BLaER1 treated with 17β-estradiol and CSF1 and Interleukin-3, amounts not matched to agents 10 nM and 100 nM (cell line): ENCODE measurements at regions not wholly inside any gene's neighbourhood (a gene's known extent, or its start where the extent isn't known, plus 50 kb on each side); places are given as distances from the start of the nearest gene placed in this dataset.
A peak's percentile ranks its signal among the peaks of the same experiment; 100 is the strongest.
"Not testable (repeated sequence)": the region's sequence is repeated elsewhere in the genome, so short reads cannot be mapped to it uniquely, and the experiment has no call there.

Source experiments
- H3K27ac ChIP-seq, 11 experiments: shearing (Covaris generic); formaldehyde crosslinking; 2 replicates each; pipeline ENCODE4 v1.8.1; 2022
- H3K27me3 ChIP-seq, 11 experiments: shearing (Covaris generic); formaldehyde crosslinking; 2 replicates each; pipeline ENCODE4 v1.8.1; 2022
- H3K36me3 ChIP-seq, 11 experiments: shearing (Covaris generic); formaldehyde crosslinking; 2 replicates each; pipeline ENCODE4 v1.8.1; 2022
- H3K4me1 ChIP-seq, 10 experiments: shearing (Covaris generic); formaldehyde crosslinking; 2 replicates each; pipeline ENCODE4 v1.8.1; 2022
- H3K4me2 ChIP-seq, 11 experiments: shearing (Covaris generic); formaldehyde crosslinking; 2 replicates each; pipeline ENCODE4 v1.8.1; 2022
- H3K4me3 ChIP-seq, 10 experiments: shearing (Covaris generic); formaldehyde crosslinking; 2 replicates each; pipeline ENCODE4 v1.8.1; 2022
- H3K9ac ChIP-seq, 11 experiments: shearing (Covaris generic); formaldehyde crosslinking; 2 replicates each; pipeline ENCODE4 v1.8.1; 2022
- H3K9me3 ChIP-seq, 11 experiments: shearing (Covaris generic); formaldehyde crosslinking; replicated peaks in 1 of 11; 2 replicates each; pipeline ENCODE4 v1.8.1; 2022
- H4K20me1 ChIP-seq, 11 experiments: shearing (Covaris generic); formaldehyde crosslinking; 2 replicates each; pipeline ENCODE4 v1.8.1; 2022
- Cebpa-rat ChIP-seq, 11 experiments: shearing (Covaris generic); IDR thresholded peaks; 2 replicates each; pipeline ENCODE4 v1.8.1; 2022

DNA sequence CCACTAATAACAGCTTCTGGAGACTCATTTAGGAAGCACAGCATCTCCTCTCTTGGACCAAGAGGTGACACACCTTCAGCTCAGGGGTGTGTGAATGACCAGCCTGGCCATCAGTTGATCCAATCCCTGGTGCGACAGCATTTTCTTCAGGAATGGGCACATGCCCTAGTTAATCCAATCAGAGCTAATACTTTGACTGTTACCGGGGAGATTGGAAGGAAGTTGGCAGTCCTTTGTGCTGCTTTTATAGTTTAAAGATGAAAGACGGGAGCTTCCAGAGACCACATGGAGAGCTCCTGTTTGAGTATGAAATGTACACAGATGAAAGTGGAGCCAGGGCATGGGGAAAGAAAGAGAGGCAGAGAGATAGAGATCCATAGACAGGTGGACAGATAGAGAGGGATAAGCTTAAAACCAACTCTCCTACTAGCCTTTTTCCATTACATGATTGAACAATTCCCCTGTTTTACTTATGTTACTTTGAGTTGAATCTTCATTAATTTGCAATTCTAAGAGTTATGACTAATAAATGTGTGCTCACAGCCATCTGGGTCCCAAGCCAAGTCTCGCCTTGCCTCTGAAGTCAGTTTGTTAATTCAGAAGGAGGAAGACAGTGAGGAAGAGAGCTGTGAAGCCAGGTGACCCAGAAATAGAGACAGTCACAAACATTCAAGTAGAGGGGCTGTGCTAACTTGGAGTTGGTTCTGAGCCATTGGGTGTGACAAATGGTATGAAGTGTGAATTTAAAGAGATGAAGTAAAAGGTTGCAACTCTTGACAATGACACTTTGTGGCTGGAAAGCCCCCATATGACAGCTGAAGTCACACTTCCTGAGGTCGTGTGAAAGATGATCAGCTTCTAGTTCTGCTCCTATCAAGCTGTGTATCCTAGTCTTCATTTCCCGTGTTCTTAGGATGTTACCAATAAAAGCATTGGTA, 120.0 kb upstream of the GOT2 start:
- peaks cover 0 to 16% (median 0%) of the 10 kb centered on the region in 10 experiments; a peak in 7 of 20 replicates for H3K4me1 ChIP-seq
- no peak for TF ChIP-seq Cebpa-rat (IDR thresholded peaks at IDR 0.05)
- H3K4me3 ChIP-seq, result no peak overlapping the region
- peaks cover 0 to 5% (median 0%) of the 10 kb centered on the region in 11 experiments; a peak in 2 of 22 replicates for H3K9me3 ChIP-seq
- no peak overlapping the region for H3K9ac ChIP-seq
- H3K27ac ChIP-seq, result no peak overlapping the region
- no peaks in the 10 kb centered on the region for H3K27me3 ChIP-seq
- H3K4me2 ChIP-seq, result 0 out of 22 replicates have a peak overlapping the region, but pooled peaks of 2 of the 11 experiments have one; percentile 6
- H4K20me1 ChIP-seq, result no peaks in the 10 kb centered on the region
- H3K36me3 ChIP-seq, result no peaks in the 10 kb centered on the region

DNA sequence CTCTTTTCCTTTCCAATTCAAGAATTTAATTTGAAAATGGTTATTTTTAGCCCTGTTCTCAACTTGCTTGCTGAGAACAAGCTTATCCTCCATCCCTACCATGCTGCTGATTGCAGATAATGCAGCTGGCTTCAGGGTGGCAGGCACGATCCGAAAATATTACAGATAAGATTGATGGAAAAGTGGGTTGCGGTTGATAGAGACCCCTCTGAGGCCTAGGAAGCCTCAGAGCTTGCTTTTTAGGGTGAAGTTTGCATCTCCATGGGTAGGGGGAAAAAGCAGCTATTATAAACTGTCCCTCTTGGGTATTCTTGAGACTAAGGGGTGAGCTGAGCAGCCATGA, 116.5 kb upstream of the GOT2 start:
- Histone ChIP-seq H3K27ac (no peak overlapping the region), H3K4me2 (no peak overlapping the region), H3K36me3 (no peaks in the 10 kb centered on the region), H4K20me1 (no peaks in the 10 kb centered on the region), H3K9me3 (peaks cover 6 to 14% (median 11%) of the 10 kb centered on the region in 11 experiments; a peak in 17 of 22 replicates), H3K27me3 (no peaks in the 10 kb centered on the region), H3K4me1 (peaks cover 0 to 27% (median 0%) of the 10 kb centered on the region in 10 experiments; a peak in 7 of 20 replicates), H3K9ac (no peak overlapping the region), H3K4me3 (no peak overlapping the region)
- no peak for TF ChIP-seq Cebpa-rat (IDR thresholded peaks at IDR 0.05)

GRCh38 chr16:58850019-58850677, 116.0 kb upstream of the GOT2 start:
- no peak overlapping the region for H3K4me3 ChIP-seq
- H3K27ac ChIP-seq, result no peak overlapping the region
- H3K9ac ChIP-seq, result no peak overlapping the region
- H3K36me3 ChIP-seq, result no peaks in the 10 kb centered on the region
- no peaks in the 10 kb centered on the region for H3K27me3 ChIP-seq
- TF ChIP-seq Cebpa-rat (IDR thresholded peaks at IDR 0.05), result no peak
- peaks cover 0 to 22% (median 0%) of the 10 kb centered on the region in 10 experiments; a peak in 7 of 20 replicates for H3K4me1 ChIP-seq
- peaks cover 6 to 14% (median 11%) of the 10 kb centered on the region in 11 experiments; a peak in 17 of 22 replicates for H3K9me3 ChIP-seq
- no peak overlapping the region for H3K4me2 ChIP-seq
- H4K20me1 ChIP-seq, result no peaks in the 10 kb centered on the region

DNA sequence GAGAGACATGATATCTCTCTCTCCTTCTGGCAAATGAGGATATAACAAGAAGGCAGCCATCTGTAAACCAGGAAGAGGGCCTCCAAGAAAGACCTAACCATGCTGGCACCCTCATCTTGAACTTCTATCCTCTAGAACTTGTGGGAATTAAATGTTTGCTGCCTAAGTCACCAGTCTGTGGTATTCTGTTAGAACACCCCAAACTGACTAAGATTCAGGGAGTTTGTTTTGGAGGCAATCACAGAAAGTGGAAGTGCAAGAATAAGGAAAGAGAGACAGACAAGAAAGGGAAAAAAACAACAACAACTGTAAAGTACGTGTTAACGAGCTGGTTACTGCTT, 114.5 kb upstream of the GOT2 start:
- Histone ChIP-seq H3K9me3 (peaks cover 6 to 14% (median 11%) of the 10 kb centered on the region in 11 experiments; a peak in 17 of 22 replicates), H3K4me2 (peak overlapping the region in 1 of 11 experiments; percentile 6; a peak in 1 of 22 replicates), H3K4me1 (peaks cover 0 to 12% (median 0%) of the 10 kb centered on the region in 10 experiments; a peak in 2 of 20 replicates), H4K20me1 (no peaks in the 10 kb centered on the region), H3K27ac (peak overlapping the region in 3 of 11 experiments; percentile 2 to 34 (median 15); a peak in 3 of 22 replicates), H3K36me3 (no peaks in the 10 kb centered on the region), H3K27me3 (no peaks in the 10 kb centered on the region), H3K4me3 (no peak overlapping the region), H3K9ac (no peak overlapping the region)
- TF ChIP-seq Cebpa-rat (IDR thresholded peaks at IDR 0.05), result no peak

DNA sequence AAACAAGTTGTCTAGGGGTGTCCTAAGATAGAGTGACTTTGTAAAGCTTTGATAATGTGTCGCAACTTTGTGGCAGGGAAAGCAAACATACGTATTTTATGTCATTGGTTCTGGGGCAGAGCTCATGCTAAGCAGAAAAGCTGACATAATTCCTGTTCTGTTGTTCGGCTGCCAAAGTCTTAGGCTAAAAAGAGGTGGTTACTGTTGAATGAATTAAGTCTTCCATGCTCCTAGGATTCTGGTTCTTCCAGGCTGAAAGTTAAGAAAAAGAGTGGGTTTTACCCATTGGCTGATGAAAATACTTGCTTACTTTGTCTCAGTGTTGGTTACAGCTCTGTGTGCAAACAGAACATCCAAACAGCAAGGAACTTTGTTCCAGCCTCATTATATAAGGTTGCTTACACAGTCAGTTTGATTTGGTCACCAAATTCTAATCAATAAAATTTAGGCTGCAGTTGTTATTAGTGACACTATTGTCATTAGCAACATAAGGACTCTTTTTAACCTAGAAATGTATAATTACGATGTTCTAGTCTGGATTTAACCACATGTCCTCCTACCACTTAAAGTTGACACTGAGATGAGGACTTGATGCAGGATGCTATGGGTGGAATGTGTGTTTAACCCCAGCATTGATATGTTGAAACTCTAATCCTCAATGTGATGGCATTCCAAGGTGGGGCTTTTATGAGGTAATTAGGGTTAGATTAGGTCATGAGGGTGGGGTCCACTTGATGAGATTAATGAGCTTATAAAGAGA, 114.0 kb upstream of the GOT2 start:
- Histone ChIP-seq H3K27me3 (no peaks in the 10 kb centered on the region), H3K27ac (peak overlapping the region in 3 of 11 experiments; percentile 2 to 34 (median 15); a peak in 3 of 22 replicates), H3K4me3 (no peak overlapping the region), H3K4me1 (peaks cover 0 to 12% (median 0%) of the 10 kb centered on the region in 10 experiments; a peak in 2 of 20 replicates), H3K36me3 (no peaks in the 10 kb centered on the region), H3K9ac (no peak overlapping the region), H4K20me1 (no peaks in the 10 kb centered on the region), H3K4me2 (peak overlapping the region in 1 of 11 experiments; percentile 6; a peak in 1 of 22 replicates), H3K9me3 (peaks cover 6 to 14% (median 11%) of the 10 kb centered on the region in 11 experiments; a peak in 17 of 22 replicates)
- TF ChIP-seq Cebpa-rat (IDR thresholded peaks at IDR 0.05), result peak in 3 of 11 experiments; percentile 11 to 48 (median 17); a peak in 2 of 22 replicates

DNA sequence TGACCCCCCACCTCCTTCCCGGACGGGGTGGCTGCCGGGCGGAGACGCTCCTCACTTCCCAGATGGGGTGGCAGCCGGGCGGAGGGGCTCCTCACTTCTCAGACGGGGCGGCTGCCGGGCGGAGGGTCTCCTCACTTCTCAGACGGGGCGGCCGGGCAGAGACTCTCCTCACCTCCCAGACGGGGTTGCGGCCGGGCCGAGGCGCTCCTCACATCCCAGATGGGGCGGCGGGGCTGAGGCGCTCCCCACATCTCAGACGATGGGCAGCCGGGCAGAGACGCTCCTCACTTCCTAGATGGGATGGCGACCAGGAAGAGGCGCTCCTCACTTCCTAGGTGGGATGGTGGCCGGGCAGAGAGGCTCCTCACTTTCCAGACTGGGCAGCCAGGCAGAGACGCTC, 112.1 kb upstream of the GOT2 start:
- H3K36me3 ChIP-seq, H3K4me3 ChIP-seq, H3K9ac ChIP-seq, H3K4me2 ChIP-seq, H4K20me1 ChIP-seq, H3K27ac ChIP-seq, H3K27me3 ChIP-seq: not testable (repeated sequence)
- H3K4me1 ChIP-seq, result peaks cover 0 to 12% (median 0%) of the 10 kb centered on the region in 10 experiments; a peak in 2 of 20 replicates
- peaks cover 6 to 14% (median 11%) of the 10 kb centered on the region in 11 experiments; a peak in 17 of 22 replicates for H3K9me3 ChIP-seq

DNA sequence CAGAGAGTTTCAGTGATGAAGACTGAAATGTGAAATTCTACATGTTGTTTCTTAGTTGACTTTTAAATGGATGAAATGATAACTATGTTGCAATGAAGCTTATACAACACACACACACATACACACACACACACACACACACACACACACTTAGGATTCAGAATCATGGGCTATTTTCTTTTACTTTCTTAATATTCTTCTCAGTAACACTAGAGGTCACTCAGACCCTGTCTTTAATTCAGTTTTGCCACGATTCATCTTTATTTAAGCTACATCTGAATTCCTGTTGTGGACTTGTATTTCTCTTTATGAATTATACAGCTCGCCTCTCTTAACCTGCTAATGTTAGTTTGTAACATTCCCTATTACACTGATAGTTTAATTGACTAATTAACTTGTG, 109.6 kb upstream of the GOT2 start:
- no peak overlapping the region for H3K4me3 ChIP-seq
- no peak for TF ChIP-seq Cebpa-rat (IDR thresholded peaks at IDR 0.05)
- H3K36me3 ChIP-seq, result no peaks in the 10 kb centered on the region
- no peak overlapping the region for H3K4me2 ChIP-seq
- H3K4me1 ChIP-seq, result peaks cover 0 to 9% (median 0%) of the 10 kb centered on the region in 10 experiments; a peak in 2 of 20 replicates
- H3K9ac ChIP-seq, result no peak overlapping the region
- H3K27me3 ChIP-seq, result no peaks in the 10 kb centered on the region
- H4K20me1 ChIP-seq, result no peaks in the 10 kb centered on the region
- H3K27ac ChIP-seq, result peak overlapping the region in 1 of 11 experiments; percentile 29; a peak in 1 of 22 replicates
- peaks cover 6 to 16% (median 11%) of the 10 kb centered on the region in 11 experiments; a peak in 17 of 22 replicates for H3K9me3 ChIP-seq

GRCh38 chr16:58842746-58843145, 108.6 kb upstream of the GOT2 start:
- Histone ChIP-seq H3K9me3 (peaks cover 6 to 16% (median 11%) of the 10 kb centered on the region in 11 experiments; a peak in 17 of 22 replicates), H3K4me1 (no peaks in the 10 kb centered on the region; a peak in 1 of 20 replicates), H3K9ac (no peak overlapping the region), H3K27ac (peak overlapping the region in 1 of 11 experiments; percentile 29; a peak in 1 of 22 replicates), H3K27me3 (no peaks in the 10 kb centered on the region), H3K36me3 (no peaks in the 10 kb centered on the region), H3K4me3 (no peak overlapping the region), H3K4me2 (no peak overlapping the region), H4K20me1 (no peaks in the 10 kb centered on the region)
- no peak for TF ChIP-seq Cebpa-rat (IDR thresholded peaks at IDR 0.05)
